Activated CD8-positive, alpha-beta memory T cell treated with anti-CD3 and anti-CD28 coated beads for 1 hour (primary cell): ENCODE measurements at regions not wholly inside any gene's neighbourhood (a gene's known extent, or its start where the extent isn't known, plus 50 kb on each side); places are given as distances from the start of the nearest gene placed in this dataset.
"Not testable (repeated sequence)": the region's sequence is repeated elsewhere in the genome, so short reads cannot be mapped to it uniquely, and the experiment has no call there.

Experiments used
- DNase-seq, 2 donors: peaks; one replicate each; pipeline ENCODE4 v3.0.0-alpha.2; 2020; ENCODE audit warnings: low read depth in 1 of 2; ENCODE audit errors: extremely low read depth in 1 of 2

DNA sequence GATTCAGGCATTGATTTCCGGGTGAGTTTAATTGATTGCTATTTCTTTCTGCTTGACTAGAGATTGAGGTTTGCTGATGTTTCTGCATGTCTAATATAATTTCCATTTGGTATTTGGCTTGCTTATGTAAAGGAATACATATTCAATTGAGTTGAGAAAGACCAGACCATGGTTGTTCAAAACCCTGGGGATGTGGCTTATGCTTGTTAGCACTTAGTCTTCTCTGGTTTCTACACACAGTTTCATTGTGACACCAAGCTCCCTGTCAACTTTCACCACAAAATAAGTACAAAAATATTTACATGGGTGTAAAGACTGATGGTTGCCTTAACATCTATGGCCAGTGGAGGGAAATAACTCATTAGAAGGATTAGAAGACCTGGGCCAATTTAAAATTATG lies 209.6 kb downstream of the CDH26 start:
- DNase-seq = no peak

GRCh38 chr20:60168963-60169362 lies 210.7 kb downstream of the CDH26 start:
- no peak for DNase-seq

DNA sequence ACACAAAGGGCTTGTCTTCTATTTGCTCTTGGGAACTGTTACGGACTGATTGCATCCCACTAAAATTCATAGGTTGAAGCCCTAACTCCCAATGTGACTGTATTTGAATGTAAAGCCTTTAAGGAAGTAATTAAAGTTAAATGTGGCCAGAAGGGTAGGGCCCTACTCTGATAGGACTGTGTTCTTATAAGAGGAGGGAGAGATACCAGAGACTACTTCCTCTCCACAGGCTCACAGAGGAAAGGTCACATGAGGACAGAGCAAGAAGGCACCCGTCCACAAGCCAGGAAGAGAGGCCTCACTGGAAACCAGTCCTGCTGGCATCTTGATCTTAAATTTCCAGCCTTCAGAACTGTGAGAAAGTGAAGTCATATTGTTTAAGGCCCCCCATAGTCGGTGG lies 211.9 kb downstream of the CDH26 start:
- no peak for DNase-seq

DNA sequence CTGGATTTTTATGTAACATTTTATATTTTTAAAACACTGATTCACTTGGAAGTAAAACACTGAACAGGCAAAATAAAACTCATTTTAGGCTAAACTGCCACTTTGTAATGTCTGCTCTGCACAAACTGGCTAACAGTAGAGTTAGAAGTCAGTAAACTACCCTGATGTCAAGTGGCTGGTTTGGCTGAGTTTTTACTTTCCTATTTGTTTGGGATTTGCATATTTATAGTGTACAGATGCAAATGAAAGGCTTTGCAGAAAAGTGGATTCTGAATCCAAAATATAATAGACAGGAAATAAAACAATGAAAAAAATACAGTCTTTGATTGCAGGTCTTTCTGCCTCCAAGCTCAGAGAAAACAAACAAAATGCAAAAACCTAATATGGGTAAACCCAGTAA lies 213.1 kb downstream of the CDH26 start:
- no peak for DNase-seq

DNA sequence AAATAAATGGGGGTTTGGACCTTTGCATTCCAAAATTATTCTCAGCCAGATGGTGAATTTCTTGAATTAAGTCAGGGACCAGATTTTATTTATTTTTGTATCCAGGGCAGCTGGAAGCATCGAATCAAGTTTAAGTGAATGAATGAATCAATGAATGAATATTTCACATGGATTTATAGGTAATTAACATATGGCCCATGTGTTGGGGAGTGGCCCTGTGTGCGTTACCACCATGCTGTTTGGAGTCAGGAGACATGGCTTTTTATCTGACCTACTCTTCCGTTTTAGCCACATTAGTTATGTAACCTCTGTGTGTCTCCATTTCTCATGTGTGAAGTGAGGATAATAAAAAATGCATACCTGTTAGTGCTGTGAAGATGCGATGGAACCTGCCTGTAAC lies 213.5 kb downstream of the CDH26 start:
- DNase-seq = no peak

DNA sequence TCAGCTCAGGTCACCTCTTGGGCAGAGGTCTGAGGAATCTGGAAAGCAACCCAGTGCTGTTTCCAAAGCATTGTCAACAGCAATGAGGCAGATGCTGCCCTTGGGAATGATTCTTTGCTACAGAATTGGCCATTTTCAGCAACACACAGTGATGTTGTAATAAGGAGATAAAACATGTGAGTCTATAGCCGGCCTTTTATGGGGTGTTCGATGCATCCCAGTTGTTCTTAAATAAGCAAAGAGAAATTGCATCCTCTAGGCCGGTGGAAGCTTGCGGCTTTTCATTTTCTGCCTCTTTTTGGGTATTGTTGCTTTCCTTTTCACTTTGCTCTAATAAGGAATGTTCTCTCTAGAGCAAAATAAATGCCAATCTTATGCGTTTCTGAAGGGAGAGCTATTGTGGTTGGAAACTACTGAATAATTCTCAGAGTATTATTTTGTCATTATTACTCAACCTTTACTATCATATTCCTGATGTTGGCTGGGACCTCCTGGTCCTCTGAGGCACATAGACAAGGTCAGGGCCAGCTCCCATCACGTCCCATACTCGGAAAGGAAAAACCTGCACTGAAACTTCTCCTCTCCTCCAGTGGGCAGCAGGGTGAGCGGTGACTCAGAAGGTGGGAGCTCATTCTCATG lies 214.2 kb downstream of the CDH26 start:
- no peak for DNase-seq

DNA sequence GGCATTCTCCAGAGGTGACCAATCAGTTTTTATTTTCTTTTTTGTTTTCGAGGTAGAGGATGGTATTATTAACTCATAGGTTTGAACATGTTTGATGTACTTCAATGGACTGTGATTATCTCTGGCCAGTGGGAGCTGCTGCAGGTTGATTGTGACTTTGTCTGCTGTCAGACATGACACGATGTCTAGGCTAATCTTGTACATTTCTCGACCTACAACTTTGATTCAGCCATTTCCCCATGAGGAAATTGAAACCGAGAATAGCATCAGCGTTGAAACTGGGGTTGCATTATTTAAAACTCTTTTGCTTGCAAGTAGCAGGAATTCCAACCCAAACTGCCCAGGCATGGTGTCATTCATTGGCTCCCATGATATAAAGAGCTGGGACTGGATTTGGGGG lies 218.9 kb downstream of the CDH26 start:
- no peak for DNase-seq

GRCh38 chr20:60180986-60181385 lies 222.8 kb downstream of the CDH26 start:
- DNase-seq = no peak

DNA sequence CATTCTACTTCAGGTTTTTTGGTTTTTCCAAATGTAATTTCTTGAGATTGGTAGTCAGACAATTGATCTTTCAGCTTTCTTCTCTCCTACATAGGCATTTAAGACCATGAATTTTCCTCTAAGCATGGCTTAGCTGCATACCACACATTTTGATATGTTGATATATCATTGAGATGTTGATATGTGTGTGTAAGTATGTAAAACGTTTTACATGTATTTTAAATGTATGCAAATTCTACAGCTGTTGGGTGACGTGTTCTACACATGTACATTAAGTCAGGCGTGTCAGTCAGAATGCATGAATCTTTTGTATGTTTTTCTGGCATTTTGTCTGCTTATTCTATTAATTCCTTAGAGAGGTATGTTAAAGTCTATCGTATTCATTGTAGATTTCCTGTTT lies 228.2 kb downstream of the CDH26 start:
- no peak for DNase-seq

DNA sequence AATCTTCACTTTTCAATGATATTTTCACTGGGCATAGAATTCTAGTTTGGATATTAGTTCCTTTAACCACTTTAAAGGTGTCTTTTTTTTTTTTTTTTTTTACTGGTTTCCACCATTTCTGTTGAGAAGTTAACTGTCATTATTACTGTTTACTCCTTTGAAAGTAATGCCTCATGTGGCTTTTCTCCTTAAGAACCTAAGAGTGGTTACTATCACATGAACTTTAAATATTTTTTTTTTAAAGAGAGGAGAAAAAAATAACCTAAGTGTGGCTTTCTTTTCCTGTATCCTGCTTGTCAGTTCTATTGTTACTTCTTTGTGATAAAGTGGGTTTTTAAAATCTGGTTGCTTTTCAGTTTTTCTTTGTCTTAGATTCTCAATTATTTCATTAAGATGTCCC lies 229.5 kb downstream of the CDH26 start:
- no peak for DNase-seq

GRCh38 chr20:60191014-60191413 lies 232.8 kb downstream of the CDH26 start:
- DNase-seq = no peak

- no peak for DNase-seq
Measured at GRCh38 chr20:60192326-60192725, 234.1 kb downstream of the CDH26 start.

DNA sequence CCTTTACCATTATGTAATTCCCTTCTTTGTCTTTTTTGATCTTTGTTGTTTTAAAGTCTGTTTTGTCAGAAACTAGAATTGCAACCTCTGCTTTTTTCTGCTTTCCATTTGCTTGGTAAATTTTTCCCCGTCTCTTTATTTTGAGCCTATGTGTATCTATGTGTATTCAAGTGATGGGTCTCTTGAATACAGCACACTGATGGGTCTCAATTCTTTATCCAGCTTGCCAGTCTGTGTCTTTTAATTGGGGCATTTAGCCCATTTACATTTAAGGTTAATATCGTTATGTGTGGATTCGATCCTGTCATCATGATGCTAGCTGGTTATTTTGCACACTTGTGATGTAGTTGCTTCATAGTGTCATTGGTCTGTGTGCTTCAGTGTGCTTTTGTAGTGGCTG lies 240.9 kb downstream of the CDH26 start:
- not testable (repeated sequence) for DNase-seq

DNA sequence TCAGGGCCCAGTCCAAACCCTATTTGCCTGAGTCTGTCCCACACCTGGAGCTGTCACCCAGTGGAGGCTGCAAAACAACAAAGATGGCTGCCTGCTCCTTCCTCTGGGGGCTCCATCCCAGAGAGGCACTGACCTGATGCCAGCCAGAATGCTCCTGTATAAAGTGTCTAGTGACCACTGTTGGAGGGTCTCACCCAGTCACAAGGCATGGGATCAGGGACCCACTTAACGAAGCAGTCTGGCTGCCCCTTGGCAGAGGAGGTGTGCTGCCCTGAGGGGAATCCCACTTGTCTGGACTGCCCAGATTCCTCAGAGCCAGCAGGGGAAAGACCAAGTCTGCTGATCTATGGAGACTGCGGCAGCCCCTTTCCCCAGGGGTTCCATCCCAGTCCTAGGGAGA lies 241.6 kb downstream of the CDH26 start:
- DNase-seq = no peak

GRCh38 chr20:60200305-60200918 lies 242.2 kb downstream of the CDH26 start:
- DNase-seq = no peak

DNA sequence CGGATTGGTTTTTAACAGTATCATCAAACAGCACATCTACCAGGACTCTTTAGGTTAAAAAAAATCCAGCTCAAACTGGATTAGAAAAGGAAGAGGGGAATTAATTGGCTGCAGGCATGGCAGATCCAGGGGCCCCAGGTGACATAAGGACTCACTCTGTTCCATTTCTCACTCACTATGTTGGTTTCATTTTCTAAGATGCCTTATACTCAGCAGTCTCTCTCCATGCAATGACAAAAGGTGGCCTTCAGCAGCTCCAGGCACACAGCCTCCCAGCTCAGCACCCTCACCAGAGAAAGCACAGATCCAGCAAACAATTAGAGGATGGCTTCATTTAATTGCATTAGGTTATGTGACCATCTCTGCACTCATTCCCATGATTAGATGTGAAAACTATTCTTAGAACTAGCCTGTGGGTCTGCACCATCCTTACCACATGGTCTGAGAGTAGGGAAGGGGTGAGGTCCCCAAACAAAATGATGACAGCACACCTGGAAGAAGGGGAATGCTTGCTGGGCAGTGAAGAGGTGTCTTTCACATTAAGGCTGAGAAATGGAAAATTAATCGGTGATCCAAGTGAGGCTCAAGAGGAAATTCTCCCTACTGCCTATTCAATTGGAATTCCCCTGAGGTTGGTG lies 243.1 kb downstream of the CDH26 start:
- no peak for DNase-seq

DNA sequence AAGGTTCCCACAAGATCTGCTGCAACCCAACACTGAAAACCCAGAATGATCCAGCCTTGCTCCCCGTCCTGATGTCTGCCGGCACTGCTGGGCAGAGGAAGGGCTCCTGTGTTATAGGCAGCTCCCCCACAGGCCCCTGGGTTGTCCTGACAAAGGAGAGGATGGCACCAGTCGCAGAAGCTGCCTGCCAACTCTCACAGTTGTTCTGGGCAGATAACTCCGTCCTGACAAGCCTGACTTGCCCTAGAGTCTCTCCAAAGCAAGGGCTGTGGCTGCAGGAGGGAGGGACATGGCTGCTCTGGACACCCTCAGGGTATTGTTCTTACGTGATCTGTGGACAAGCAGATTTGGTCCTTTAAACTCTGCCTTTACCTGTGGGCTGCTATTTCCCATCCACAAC lies 243.8 kb downstream of the CDH26 start:
- no peak for DNase-seq

DNA sequence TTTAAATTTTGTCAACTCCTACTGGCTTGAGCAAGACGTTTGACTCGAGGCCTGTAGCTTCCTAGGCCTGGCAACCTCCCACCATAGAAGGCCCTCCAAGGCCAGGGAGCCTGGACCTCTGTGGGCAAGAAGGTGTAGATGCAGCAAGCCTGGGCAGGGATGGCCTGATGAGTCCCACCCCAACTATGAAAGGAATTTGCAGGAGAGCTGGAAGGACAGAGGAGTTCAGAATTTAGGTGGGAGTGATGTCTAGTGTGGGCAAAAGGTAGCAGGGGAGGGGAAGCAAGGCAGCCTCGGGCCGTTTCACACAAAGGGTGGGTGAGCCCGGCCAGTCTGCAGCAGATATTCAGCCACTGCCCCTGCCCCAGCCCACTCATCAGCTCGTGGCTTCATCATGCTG lies 245.2 kb downstream of the CDH26 start:
- DNase-seq = no peak

DNA sequence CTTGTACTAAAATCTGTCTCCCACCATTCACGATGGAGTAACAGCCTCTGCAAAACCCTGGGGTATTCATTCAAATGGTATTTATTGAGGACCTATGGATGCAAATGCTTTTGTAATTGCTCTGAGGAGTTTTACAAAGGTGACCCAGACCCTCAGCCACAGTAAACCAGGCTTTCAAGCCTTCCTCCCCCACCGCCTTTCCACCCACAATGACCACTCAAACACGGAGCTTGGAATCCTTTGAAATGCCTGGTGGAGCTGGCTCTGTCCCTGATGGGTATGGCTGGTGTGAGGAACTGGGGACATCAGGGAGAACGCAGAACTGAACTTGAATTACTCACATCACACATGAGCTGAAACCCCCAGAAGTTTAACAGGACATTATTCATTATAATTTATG lies 246.4 kb downstream of the CDH26 start:
- DNase-seq = no peak

GRCh38 chr20:60206259-60206658 lies 248.0 kb downstream of the CDH26 start:
- no peak for DNase-seq

- no peak for DNase-seq
Measured at GRCh38 chr20:60209048-60209447, 250.8 kb downstream of the CDH26 start.

GRCh38 chr20:60210779-60211617 lies 252.8 kb downstream of the CDH26 start:
- DNase-seq = peak in 1 of 2 donors; percentile 45
